ENCODE measurements at regions not wholly inside any gene's neighbourhood (a gene's known extent, or its start where the extent isn't known, plus 50 kb on each side); places are given as distances from the start of the nearest gene placed in this dataset.

- TF ChIP-seq CTCF (IDR thresholded peaks at IDR 0.05; ENCODE audit: unreplicated experiment in 3 of 3): no peak
- no peak overlapping the region for H3K27ac Mint-ChIP-seq
- no peaks in the 10 kb centered on the region for H3K27me3 Mint-ChIP-seq (ENCODE audit: low read depth)
- no peaks in the 10 kb centered on the region for H3K9me3 Mint-ChIP-seq
- H3K36me3 Mint-ChIP-seq (ENCODE audit: low read depth): no peaks in the 10 kb centered on the region
- no peaks in the 10 kb centered on the region for H3K4me1 Mint-ChIP-seq
- H3K4me3 Mint-ChIP-seq: no peak overlapping the region
These were observed 685.5 kb downstream of the KCTD8 start for GRCh38 chr4:43763029-43763610.

GRCh38 chr4:43765514-43765913 is 683.1 kb downstream of the KCTD8 start:
- TF ChIP-seq CTCF (IDR thresholded peaks at IDR 0.05; ENCODE audit: unreplicated experiment in 3 of 3): no peak
- H3K27ac Mint-ChIP-seq: no peak overlapping the region
- no peaks in the 10 kb centered on the region for H3K27me3 Mint-ChIP-seq (ENCODE audit: low read depth)
- H3K4me3 Mint-ChIP-seq: no peak overlapping the region
- H3K4me1 Mint-ChIP-seq: no peaks in the 10 kb centered on the region
- H3K36me3 Mint-ChIP-seq (ENCODE audit: low read depth): no peaks in the 10 kb centered on the region
- H3K9me3 Mint-ChIP-seq: no peaks in the 10 kb centered on the region

GRCh38 chr4:43766648-43767047 is 682.0 kb downstream of the KCTD8 start:
- Mint-ChIP-seq H3K36me3 (ENCODE audit: low read depth) (no peaks in the 10 kb centered on the region), H3K27me3 (ENCODE audit: low read depth) (no peaks in the 10 kb centered on the region), H3K4me1 (no peaks in the 10 kb centered on the region), H3K4me3 (no peak overlapping the region), H3K9me3 (no peaks in the 10 kb centered on the region), H3K27ac (no peak overlapping the region)
- TF ChIP-seq CTCF (IDR thresholded peaks at IDR 0.05; ENCODE audit: unreplicated experiment in 3 of 3): no peak

GRCh38 chr4:43776371-43776770 is 672.2 kb downstream of the KCTD8 start:
- H3K4me3 Mint-ChIP-seq: no peak overlapping the region
- no peaks in the 10 kb centered on the region for H3K9me3 Mint-ChIP-seq
- no peaks in the 10 kb centered on the region for H3K4me1 Mint-ChIP-seq
- no peak overlapping the region for H3K27ac Mint-ChIP-seq
- TF ChIP-seq CTCF (IDR thresholded peaks at IDR 0.05; ENCODE audit: unreplicated experiment in 3 of 3): peak; percentile 17 to 55 (median 32)
- no peaks in the 10 kb centered on the region for H3K36me3 Mint-ChIP-seq (ENCODE audit: low read depth)
- H3K27me3 Mint-ChIP-seq (ENCODE audit: low read depth): peaks cover 3% of the 10 kb centered on the region

GRCh38 chr4:43778187-43778915 is 670.3 kb downstream of the KCTD8 start:
- no peaks in the 10 kb centered on the region for H3K4me1 Mint-ChIP-seq
- no peak for TF ChIP-seq CTCF (IDR thresholded peaks at IDR 0.05; ENCODE audit: unreplicated experiment in 3 of 3)

GRCh38 chr4:43781125-43781524 is 667.5 kb downstream of the KCTD8 start:
- no peaks in the 10 kb centered on the region for H3K36me3 Mint-ChIP-seq (ENCODE audit: low read depth)

More at GRCh38 chr4:43778187-43778915, 670.3 kb downstream of the KCTD8 start:
- Mint-ChIP-seq H3K27ac (no peak overlapping the region), H3K9me3 (no peaks in the 10 kb centered on the region), H3K36me3 (ENCODE audit: low read depth) (no peaks in the 10 kb centered on the region), H3K27me3 (ENCODE audit: low read depth) (no peaks in the 10 kb centered on the region), H3K4me3 (no peak overlapping the region)

More at GRCh38 chr4:43781125-43781524, 667.5 kb downstream of the KCTD8 start:
- Mint-ChIP-seq H3K27me3 (ENCODE audit: low read depth) (no peaks in the 10 kb centered on the region), H3K9me3 (no peaks in the 10 kb centered on the region), H3K4me3 (no peak overlapping the region), H3K4me1 (no peaks in the 10 kb centered on the region), H3K27ac (no peak overlapping the region)
- no peak for TF ChIP-seq CTCF (IDR thresholded peaks at IDR 0.05; ENCODE audit: unreplicated experiment in 3 of 3)
